ENCODE measurements at regions not wholly inside any gene's neighbourhood (a gene's known extent, or its start where the extent isn't known, plus 50 kb on each side); places are given as distances from the start of the nearest gene placed in this dataset.

- ATAC-seq = no peak
- DNase-seq = no peak
- intact Hi-C loops (cut with DNase I) = no loop called here
Observed at GRCh38 chr1:224486801-224487583, 52.4 kb upstream of the WDR26 start.

DNA sequence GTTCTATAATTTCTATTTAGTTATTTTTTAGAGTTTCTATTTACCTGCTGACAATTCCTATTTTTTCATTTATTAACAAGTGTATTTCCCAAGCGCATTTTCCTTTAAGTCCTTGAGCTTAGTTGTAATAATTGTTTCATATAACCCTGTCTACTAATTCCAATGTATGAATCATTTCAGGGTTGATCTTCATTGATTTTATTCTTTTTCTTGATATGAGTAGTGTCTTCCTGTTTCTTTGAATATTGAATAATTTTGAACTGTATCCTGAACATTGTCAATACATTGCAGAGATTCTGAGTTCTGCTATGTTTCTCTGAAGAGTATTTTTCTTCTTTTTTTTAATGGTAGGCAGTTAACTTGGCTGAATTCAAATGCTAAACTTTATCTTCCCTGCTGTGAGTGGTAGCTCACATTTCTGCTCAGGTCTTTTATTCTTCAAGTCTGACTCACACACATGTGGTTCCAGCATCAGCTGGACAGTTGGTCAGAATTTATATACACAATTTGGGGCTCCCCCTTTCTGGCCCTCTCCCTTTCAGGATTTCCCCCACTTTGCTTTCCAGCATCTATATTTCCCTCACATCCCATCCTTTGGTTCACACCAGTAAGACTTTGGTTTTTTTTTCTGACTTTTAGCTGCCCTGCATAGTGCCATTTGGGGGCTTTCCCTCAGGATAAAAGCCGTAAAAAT is 54.4 kb upstream of the WDR26 start:
- no peak for ATAC-seq
- no peak for DNase-seq
- intact Hi-C loops (cut with DNase I) = no loop called here

DNA sequence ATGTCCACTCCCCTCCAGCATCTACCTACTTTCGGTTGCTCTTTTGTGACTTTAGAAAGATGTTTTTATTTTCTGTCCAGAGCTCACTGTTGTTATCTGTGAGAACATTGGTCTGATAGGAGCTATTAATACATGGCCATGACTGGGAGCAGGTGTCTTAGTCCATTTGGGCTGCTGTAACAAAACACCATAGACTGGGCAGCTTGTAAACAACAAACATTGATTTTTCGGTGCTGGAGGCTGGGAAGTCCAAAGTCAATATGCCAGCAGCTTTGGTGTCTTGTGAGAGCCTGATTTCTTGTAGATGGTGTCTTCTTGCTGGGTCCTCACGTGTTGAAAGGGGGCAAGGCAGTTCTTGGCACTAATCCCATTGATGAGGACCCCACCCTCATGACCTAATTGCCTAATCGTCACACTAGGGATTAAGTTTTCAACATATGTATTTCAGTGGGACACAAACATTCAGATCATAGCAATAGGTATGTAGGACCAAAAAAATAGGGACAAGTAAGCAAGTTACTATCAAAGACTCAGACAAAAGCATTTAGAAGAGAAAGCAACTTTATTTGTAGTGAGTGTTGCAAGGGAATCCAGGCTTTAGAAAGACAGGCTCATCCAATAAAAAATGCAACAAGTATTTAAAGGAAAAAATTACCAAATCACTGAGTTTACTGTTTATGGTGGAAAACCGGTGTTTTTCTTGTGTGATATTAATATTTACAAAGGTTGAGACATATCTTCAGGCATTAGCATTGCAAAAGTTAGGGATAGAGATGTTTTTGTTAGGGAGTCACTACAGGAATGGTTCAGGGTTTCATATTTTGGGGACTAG is 55.2 kb upstream of the WDR26 start:
- ATAC-seq (no peak), DNase-seq (no peak)
- intact Hi-C loops (cut with DNase I) = no loop called here

DNA sequence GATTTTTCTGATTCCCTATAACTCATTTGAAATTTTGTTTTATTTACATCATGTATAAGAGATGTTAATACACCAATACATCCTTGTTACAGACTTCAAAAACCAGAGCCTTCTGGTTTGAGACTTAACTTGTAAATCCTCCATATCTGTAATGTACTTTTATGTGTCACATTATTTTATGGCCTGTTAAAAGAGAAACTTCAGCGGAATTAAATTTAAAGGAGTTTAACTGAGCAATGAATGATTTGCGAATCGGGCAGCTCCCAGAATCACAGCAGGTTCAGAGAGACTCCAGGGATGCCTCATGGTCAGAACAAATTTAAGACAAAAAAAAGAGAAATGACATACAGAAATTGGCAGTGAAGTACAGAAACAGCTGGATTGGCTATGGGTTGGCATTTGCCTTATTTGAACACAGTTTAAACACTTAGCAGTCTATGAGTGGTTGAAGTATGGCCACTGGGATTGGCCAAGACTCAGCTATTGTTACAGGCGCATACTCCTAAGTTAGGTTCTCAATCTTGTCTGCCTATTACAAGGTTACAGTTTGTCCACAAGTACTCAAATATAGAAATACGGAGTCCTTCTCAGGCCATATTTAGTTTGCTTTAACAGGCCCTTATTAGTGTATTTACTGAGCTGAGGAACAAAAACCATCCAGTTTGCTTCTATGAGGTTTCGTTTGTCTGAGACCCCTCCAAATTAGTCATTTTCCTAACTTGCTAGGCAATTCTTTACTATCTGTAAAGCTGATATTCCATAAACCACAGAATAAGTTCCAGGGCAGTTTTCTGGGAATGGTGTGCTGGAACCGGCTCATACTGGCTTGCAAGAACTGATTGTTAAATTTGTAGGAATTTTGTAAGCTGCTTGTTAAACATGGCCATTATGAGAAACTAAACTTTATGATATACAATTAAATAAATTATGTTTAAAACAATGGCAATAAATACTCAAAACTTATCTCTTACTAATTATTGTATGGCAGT is 56.2 kb upstream of the WDR26 start:
- intact Hi-C loops (cut with DNase I) = no loop called here
- ATAC-seq = no peak

GRCh38 chr1:224492015-224492414 is 57.4 kb upstream of the WDR26 start:
- intact Hi-C loops (cut with DNase I) = no loop called here
- DNase-seq (no peak), ATAC-seq (no peak)

More for the DNA sequence above, 56.2 kb upstream of the WDR26 start:
- no peak for DNase-seq

- DNase-seq = no peak
- intact Hi-C loops (cut with DNase I) = no loop called here
- no peak for ATAC-seq
Observed at GRCh38 chr1:224492632-224493031, 58.0 kb upstream of the WDR26 start.

DNA sequence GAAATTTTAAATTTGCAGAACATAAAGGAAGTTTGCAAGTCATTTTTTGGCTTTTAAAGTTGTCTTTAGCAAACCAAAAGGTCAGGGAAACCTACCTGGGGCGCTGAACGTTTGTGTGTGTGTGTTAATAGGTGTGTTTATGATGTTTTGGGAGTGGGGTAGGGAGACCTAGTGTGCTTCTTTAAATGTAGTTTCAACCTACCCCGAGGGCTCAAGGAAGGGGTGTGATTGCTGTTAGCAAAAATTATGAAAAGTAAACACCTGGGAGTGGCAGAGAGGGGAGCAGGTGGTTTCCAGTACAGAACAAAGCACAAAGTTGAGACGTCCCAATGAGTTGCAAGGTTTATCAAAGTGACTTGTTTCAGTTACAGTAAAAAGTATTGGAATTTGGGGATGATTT is 58.7 kb upstream of the WDR26 start:
- DNase-seq = no peak
- ATAC-seq = no peak
- intact Hi-C loops (cut with DNase I) = no loop called here

DNA sequence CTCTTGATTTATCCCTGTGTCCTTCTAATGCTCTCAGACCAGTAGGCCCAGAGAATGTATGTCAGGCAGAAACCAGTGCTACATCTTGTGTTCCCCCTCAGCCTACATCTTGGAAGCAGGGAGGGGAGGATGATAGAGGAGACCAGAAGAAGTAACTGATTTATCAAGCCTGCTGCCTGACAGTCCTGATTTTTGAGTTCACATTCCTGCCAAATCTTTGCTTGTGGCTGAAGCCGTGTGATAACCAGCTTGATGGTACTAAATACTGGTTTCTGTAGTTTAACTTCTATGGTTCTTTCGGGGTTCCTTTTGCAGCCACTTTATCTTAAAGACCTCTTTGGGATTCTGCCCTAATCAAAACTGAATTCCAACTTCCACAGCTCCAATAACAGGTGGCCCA is 59.7 kb upstream of the WDR26 start:
- intact Hi-C loops (cut with DNase I) = no loop called here
- ATAC-seq (no peak), DNase-seq (no peak)

GRCh38 chr1:224495866-224496265 is 61.3 kb upstream of the WDR26 start:
- ATAC-seq = no peak
- no peak for DNase-seq
- intact Hi-C loops (cut with DNase I) = no loop called here

DNA sequence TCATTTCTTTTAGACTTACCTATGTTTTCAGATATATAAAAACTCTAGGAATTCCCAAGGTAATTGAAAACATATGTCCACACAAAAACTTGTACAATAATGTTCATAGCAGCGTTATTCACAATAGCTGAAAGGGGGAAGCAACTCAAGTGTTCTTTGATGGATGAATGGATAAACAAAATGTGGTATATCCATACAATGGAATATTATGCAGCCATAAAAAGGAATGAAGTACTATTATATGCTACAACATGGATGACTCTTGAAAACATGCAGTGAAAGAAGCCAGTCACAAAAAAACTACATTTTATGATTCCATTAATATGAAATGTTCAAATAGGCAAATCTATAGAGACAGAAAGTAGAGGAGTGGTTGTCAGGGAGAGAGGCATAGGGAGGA is 62.2 kb upstream of the WDR26 start:
- ATAC-seq = no peak
- intact Hi-C loops (cut with DNase I) = no loop called here
- no peak for DNase-seq

DNA sequence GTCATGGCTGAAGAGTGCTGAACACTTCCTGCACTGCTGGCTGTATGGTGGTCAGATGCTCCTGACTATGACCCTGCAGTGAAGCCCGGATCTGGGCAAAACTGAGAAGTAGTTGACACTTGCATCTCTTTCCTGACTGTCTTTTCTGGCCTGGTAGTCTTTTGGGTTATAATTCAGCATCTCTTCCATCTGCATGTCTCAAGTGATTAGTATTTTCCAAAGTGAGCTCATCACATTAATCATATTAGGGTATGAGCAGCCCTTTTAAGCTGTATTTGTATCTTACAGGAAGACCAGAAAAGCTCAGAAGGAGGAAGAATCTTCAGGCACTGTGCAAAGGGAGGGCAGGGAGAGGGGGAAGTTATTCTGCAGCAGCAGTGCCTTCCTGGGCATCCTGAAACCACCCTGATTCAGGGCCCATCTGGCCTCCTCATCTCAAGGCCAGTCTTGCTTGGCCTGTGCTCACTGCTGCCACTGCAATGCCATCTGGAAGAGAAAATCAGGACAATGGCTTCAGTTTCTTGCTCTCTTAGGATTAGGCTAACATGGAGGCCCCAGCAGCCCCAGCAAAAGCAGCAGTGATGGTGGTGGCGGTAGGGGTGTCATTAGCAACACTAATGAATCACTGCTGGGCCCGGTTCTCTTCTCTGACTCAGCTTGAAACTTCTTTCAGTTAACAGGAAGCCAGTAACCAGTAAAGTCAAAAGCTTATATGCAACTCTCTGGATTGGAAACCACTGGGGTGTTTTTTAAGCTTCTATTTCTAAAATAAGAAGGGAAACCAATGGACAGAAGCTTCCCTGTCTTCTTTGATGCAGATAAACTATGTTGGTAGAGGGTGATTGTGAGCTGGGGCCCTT is 63.3 kb upstream of the WDR26 start:
- ATAC-seq (peak; percentile 36 to 77), DNase-seq (peak; percentile 50)
- intact Hi-C loops (cut with DNase I) = no loop called here

DNA sequence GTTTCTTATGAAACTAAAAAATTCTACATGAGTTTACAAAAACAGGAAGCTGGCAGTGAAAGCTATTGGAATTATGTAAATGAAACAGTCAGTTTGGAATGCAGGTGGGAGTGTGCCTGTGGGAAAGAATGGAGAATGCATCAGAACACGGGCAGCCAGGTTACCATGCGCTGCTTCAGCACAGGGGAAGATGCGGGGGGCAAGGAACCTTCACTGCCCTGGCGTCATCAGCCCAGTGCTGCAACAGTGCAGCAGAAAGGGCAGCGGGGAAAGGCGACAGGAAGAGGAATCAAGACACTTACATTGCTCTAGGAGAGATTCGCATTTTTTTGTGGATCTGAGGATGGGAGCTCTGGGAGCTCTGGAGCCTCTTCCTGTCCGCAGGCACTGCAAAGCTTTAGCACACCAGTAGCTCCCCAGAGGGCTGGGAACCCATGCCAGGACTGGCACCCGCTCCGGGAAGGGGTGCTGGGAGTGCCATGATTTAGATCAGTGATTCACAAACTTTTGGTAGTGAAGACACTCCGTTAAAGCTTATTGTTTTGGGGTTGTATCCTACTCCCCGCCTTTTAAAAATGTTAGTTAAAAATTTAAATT is 64.1 kb upstream of the WDR26 start:
- intact Hi-C loops (cut with DNase I) = no loop called here
- DNase-seq = no peak
- ATAC-seq = peak in 1 of 2 donors; percentile 42

DNA sequence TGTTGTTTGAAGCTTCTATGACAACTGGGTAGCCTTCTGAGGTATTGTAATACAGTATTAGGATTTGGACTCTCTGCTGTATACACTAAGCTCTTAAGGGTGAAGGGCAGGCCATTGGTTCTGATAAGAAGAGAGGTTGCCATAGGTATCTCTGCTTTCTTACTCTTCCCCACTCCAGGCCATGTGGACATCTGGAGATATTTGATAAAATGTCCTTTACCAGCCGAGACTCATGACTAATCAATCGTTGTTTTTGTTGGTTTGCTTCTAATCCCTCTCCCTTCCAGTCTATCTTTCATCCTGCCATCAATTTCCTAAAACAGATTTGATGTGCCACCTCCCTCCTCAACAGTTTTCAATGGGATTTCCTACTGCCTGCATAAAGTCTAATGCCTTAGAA is 64.6 kb upstream of the WDR26 start:
- ATAC-seq = no peak
- intact Hi-C loops (cut with DNase I) = no loop called here
- DNase-seq = no peak

- ATAC-seq = no peak
- DNase-seq = no peak
- intact Hi-C loops (cut with DNase I) = no loop called here
Observed at GRCh38 chr1:224500796-224501195, 66.2 kb upstream of the WDR26 start.

DNA sequence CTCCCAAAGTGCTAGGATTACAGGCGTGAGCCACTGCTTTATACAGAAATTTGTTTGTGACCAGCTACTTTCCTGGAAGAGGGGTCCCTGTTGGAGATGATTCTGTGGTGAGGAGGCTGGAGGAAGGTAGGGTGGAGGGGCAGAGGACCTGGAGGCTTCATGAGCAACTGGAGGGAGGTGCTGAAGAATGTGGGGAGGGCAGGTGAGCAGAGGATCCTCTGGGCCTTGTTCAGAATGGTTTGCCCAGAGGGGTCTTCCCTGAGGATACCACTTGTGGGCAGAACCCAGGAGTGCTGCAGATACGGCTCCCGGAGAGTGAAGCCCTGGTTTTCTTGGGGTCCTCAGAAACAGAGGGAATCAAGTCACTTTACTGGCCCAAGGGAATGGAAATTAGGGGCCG is 67.2 kb upstream of the WDR26 start:
- DNase-seq (no peak), ATAC-seq (no peak)
- intact Hi-C loops (cut with DNase I) = no loop called here

GRCh38 chr1:224502459-224503160 is 68.0 kb upstream of the WDR26 start:
- DNase-seq (no peak), ATAC-seq (peak in 1 of 2 donors; percentile 3)
- intact Hi-C loops (cut with DNase I) = no loop called here
